ENCODE measurements at regions not wholly inside any gene's neighbourhood (a gene's known extent, or its start where the extent isn't known, plus 50 kb on each side); places are given as distances from the start of the nearest gene placed in this dataset.
A peak's percentile ranks its signal among the peaks of the same experiment; 100 is the strongest.
"Not testable (repeated sequence)": the region's sequence is repeated elsewhere in the genome, so short reads cannot be mapped to it uniquely, and the experiment has no call there.

DNA sequence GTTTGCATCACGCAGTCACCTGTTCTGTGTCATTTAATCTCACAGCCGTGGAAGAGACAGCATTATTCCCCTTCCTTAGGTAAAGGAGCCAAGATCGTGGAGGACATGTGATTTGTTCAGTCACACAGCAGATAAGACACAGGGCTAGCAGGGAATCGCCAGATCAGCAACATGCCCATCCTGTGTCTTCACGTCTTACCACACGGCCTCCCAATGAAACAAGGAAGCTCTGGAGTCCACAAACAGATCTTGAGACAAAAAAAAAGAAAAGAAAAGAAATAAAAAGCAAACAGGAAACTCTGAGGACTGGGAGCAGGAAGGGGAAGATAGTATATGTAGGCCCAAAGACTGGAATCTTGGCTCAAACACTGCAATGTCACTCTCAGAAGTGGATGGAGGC, 155.3 kb downstream of the ADSS2 start:
- ATAC-seq, result no peak
- Histone ChIP-seq H3K4me1 (peaks cover 6% of the 10 kb centered on the region), H3K9me3 (no peaks in the 10 kb centered on the region), H3K27ac (no peak overlapping the region), H3K4me3 (no peak overlapping the region), H3K36me3 (no peaks in the 10 kb centered on the region), H3K27me3 (ENCODE audit: low read depth) (no peaks in the 10 kb centered on the region)
- TF ChIP-seq, protein P1, sequence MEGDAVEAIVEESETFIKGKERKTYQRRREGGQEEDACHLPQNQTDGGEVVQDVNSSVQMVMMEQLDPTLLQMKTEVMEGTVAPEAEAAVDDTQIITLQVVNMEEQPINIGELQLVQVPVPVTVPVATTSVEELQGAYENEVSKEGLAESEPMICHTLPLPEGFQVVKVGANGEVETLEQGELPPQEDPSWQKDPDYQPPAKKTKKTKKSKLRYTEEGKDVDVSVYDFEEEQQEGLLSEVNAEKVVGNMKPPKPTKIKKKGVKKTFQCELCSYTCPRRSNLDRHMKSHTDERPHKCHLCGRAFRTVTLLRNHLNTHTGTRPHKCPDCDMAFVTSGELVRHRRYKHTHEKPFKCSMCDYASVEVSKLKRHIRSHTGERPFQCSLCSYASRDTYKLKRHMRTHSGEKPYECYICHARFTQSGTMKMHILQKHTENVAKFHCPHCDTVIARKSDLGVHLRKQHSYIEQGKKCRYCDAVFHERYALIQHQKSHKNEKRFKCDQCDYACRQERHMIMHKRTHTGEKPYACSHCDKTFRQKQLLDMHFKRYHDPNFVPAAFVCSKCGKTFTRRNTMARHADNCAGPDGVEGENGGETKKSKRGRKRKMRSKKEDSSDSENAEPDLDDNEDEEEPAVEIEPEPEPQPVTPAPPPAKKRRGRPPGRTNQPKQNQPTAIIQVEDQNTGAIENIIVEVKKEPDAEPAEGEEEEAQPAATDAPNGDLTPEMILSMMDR (IDR thresholded peaks at IDR 0.05), result no peak
- no peak for DNase-seq
- intact Hi-C loops (cut with DNase I), result no loop called here

DNA sequence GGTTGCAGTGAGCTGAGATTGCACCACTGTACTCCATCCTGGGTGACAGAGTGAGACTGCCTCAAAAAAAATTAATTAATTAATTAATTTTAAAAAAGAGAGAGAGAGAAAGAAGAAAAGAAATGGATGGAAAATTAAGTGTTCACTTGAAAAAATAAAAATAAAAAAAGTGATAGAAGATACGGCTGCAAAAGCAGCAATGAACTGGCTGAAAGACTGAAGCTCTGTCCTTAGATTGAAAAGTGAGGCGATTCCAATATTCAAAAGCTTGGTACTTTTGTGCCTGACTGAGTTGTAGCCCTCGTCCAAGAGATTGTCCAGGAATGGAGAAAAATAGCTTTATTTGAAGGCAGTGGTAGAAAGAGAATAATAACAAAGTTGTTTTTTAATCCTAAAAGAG, 154.6 kb downstream of the ADSS2 start:
- DNase-seq, result no peak
- intact Hi-C loops (cut with DNase I), result no loop called here
- Histone ChIP-seq H3K4me3 (no peak overlapping the region), H3K9me3 (no peaks in the 10 kb centered on the region), H3K36me3 (no peaks in the 10 kb centered on the region), H3K4me1 (peaks cover 13% of the 10 kb centered on the region), H3K27me3 (ENCODE audit: low read depth) (no peaks in the 10 kb centered on the region), H3K27ac (no peak overlapping the region)
- no peak for ATAC-seq
- TF ChIP-seq, protein P1 (IDR thresholded peaks at IDR 0.05), result no peak

DNA sequence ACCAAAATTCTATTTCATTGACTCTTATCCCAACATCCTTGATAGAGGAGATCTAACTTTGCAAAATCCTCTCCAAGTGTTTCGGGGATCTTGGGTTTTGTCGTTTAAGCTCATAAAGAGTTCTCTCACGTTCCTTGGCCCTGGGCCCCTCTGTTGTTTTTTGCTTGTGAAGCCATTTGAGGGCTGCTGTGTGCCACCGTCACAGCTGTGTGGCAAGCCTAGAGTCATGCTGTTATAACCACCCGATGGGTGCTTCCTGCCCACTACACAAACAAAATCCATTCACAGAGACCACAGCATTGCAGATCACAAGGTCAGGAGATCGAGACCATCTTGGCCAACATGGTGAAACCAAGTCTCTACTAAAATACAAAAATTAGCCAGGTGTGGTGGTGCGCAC, 154.1 kb downstream of the ADSS2 start:
- intact Hi-C loops (cut with DNase I), result no loop called here
- no peak for ATAC-seq

DNA sequence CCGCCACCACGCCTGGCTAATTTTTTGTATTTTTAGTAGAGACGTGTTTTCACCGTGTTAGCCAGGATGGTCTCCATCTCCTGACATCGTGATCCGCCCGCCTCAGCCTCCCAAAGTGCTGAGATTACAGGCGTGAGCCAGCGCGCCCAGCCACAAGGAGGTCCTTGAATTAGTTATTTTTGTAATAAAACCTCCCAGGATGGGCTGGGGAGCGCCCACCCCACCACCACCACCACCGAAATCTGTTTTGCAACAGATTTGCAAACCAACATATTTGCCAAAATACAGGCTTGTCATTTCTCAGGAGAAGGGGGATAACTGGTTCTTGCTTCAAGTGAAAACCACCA, 151.7 kb downstream of the ADSS2 start:
- H3K27ac ChIP-seq, result peak overlapping the region; percentile 89
- H3K4me3 ChIP-seq, result peak overlapping the region; percentile 48

More for the DNA sequence above, 154.1 kb downstream of the ADSS2 start:
- peaks cover 18% of the 10 kb centered on the region for H3K4me1 ChIP-seq
- no peak for DNase-seq
- TF ChIP-seq, protein P1 (IDR thresholded peaks at IDR 0.05), result no peak
- no peak overlapping the region for H3K4me3 ChIP-seq
- no peak overlapping the region for H3K27ac ChIP-seq
- H3K27me3 ChIP-seq (ENCODE audit: low read depth), result no peaks in the 10 kb centered on the region
- no peaks in the 10 kb centered on the region for H3K9me3 ChIP-seq
- H3K36me3 ChIP-seq, result no peaks in the 10 kb centered on the region

DNA sequence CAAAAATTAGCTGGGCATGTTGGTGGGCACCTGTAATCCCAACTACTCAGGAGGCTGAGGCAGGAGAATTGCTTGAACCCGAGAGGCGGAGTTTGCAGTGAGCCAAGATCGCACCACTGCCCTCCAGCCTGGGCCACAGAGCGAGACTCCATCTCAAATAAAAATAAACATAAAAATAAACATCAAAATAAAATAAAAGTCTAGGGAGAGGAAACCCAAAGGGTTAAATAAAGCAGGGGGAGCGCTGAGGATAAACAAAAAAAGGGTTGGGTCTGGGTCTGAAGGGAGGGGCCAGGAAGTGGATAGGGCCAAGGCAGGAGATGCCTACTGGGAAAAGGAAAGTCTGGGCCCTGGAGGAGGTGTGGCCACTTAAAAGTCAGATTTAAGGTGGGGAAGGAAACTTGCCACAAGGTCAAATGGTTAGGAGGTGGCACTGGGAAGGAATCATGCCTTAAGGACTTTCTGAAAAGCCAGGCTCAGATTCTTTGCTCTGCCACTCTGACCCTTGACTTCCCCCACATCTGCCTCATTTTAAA, 150.0 kb downstream of the ADSS2 start:
- ATAC-seq (no peak), DNase-seq (no peak)
- Histone ChIP-seq H3K27me3 (ENCODE audit: low read depth) (no peaks in the 10 kb centered on the region), H3K4me1 (peaks cover 32% of the 10 kb centered on the region), H3K9me3 (no peaks in the 10 kb centered on the region), H3K4me3 (no peak overlapping the region), H3K36me3 (no peaks in the 10 kb centered on the region), H3K27ac (peak overlapping the region; percentile 25)
- intact Hi-C loops (cut with DNase I), result no loop called here
- TF ChIP-seq, protein P1 (IDR thresholded peaks at IDR 0.05), result no peak

More for the DNA sequence above, 151.7 kb downstream of the ADSS2 start:
- intact Hi-C loops (cut with DNase I); H3K36me3 ChIP-seq; H3K9me3 ChIP-seq; ATAC-seq; DNase-seq; H3K27me3 ChIP-seq (ENCODE audit: low read depth): not testable (repeated sequence)
- H3K4me1 ChIP-seq, result peaks cover 32% of the 10 kb centered on the region

DNA sequence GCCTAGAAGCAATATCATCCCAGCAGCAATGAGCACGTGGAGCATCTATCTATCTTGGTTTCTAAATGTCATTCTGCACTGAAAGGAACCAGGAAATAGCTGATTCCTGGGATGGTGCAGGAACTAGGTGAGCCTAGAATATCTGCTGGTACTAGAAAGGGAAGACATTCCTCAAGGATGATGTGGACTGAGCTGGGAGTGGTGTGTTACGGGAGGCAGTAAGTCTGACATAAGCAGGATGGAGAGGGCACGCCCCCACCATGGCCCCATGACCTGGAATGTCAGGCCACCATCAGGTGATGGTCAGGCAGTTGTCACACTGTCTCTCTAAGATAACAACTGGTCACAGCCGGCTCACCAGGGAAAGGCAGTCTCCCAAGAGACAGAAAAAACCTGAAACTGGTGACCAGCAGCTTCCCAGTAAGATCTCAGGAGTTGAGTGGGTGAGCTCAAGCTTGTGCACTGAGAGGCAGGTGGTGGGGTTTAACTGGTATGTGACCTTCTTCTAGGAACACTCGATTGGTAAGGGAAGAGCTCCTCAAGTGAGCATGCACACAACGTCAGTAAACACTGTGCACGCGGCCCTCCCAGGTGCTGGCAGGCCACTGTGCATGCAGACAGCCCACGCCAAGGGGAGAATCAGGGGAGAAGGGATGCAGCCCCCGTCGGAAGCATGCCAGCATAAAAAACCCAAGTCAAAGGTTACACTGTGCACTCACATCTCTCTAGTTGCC, 148.7 kb downstream of the ADSS2 start:
- intact Hi-C loops (cut with DNase I), result no loop called here
- Histone ChIP-seq H3K27ac (peak overlapping the region; percentile 51), H3K4me1 (peaks cover 32% of the 10 kb centered on the region), H3K27me3 (ENCODE audit: low read depth) (no peaks in the 10 kb centered on the region), H3K9me3 (no peaks in the 10 kb centered on the region), H3K4me3 (no peak overlapping the region), H3K36me3 (no peaks in the 10 kb centered on the region)
- peak; percentile 70 to 78 for ATAC-seq
- TF ChIP-seq, protein P1 (IDR thresholded peaks at IDR 0.05), result no peak
- peak; percentile 70 for DNase-seq

Data from lower lobe of right lung (tissue), 2 donors.